ENCODE measurements at regions not wholly inside any gene's neighbourhood (a gene's known extent, or its start where the extent isn't known, plus 50 kb on each side); places are given as distances from the start of the nearest gene placed in this dataset.
"Not testable (repeated sequence)": the region's sequence is repeated elsewhere in the genome, so short reads cannot be mapped to it uniquely, and the experiment has no call there.

DNA sequence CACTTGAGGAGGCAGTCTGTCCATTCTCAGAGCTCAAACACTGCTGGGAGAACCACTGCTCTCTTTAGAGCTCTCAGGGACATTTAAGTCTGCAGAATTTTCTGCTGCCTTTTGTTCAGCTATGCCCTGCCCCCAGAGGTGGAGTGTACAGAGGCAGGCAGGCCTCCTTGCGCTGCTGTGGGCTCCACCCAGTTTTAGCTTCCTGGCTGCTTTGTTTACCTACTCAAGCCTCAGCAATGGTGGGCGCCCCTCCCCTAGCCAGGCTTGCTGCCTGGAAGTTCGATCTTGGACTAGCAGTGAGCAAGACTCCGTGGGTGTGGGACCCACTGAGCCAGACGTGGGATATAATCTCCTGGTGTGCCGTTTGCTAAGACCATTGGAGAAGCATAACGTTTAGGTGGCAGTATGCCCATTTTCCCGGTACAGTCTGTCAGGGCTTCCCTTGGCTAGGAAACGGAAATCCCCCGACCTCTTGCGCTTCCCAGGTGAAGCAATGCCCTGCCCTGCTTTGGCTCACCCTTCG, 271.6 kb upstream of the ZNF32 start:
- not testable (repeated sequence) for DNase-seq

DNA sequence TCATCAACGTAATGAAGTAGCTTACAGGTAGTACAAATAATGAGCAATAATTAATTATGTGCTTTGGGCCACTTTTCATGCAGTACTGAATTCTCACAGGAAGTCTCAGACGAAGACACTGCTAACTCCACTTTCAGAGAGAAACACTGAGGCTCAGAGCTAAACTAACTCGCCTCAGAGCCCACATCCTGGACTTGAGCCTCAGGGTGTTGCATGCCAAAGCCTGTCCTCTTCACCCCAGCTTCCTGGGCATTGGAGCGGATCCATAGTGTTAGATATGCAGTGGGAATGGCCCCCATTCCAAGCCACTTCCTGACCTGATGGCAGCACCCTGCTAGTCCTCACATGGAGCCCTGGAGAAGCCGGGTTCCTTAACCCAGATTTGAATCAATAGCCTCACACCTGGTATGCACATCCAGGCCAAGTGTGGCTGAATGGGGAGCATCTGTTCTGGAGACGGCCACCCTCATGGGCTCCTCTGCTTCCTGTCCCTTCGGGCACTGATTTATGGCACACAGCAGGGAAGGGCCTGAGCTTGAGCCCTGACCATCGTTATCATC, 265.1 kb upstream of the ZNF32 start:
- no peak for DNase-seq

DNA sequence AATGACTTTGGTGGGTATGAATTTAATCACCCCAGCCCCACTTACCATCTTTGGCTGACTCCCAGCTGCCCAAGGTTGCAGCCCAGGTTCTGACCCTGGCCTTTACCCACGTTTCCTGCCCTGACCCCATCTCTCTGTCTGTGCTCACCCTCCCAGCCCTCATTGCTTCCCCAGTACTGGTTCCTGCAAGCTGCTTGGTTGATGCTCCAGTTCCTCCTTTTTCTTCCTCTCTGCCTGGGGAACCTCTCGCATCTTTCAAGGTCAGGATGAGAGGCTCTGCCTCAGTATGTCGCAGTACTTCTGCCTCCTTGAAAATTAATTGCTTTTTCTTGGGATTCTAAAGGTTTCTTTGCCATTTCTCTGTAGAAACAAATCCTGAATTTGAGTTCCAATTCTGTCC, 263.8 kb upstream of the ZNF32 start:
- no peak for DNase-seq

DNA sequence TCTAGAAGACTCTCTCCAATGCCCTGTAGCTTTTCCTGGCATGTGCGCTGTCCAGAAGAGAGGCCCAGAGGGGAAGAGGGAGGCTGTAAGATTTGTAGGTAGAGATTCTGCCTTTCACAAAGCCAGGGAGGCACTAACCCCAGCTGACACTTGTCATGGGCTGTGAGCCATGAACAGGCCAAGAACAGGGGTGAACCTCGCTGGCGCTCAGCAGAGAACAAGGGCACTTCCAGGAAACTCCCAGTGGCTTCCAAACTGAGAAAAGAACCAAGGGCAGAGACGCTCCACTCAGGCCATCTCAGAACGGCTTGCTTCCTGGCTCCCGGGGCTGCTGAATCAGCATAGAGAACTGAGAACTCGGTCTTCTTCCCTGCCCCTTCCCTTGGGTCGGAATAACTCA, 257.8 kb upstream of the ZNF32 start:
- no peak for DNase-seq

DNA sequence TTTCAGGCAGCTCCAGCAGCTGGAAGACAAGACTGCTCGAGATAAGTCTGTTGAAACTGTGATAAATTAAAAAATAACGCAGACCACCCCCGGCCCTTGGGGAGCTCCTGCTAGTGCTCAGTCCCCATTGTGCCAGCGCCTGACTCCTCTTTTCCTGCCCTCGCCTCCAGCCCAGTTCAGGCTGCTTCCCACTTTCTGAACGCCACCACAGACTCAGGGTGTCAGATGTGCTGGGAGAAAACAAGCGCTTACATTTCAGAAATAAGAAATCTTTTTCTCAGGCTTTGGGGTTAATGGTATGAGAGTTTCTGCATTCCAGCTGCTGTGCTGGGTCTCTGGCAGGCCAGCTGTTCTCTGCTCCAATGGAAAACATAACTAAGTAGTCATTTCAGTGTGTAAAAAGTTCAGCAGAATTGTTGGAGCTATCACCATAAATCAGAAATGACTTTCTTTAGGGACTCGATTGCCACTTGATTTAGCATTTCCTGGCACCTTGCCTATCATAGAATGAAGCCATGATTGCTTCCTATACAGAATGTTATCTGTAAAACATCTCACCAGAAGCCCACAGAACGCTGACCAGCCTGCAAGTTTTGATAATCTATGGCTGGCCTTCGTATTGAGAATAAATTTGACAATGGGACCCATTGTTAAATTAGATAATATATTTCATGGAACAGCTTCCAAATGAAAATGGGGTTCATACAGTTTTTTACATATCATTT, 257.0 kb upstream of the ZNF32 start:
- DNase-seq = no peak

DNA sequence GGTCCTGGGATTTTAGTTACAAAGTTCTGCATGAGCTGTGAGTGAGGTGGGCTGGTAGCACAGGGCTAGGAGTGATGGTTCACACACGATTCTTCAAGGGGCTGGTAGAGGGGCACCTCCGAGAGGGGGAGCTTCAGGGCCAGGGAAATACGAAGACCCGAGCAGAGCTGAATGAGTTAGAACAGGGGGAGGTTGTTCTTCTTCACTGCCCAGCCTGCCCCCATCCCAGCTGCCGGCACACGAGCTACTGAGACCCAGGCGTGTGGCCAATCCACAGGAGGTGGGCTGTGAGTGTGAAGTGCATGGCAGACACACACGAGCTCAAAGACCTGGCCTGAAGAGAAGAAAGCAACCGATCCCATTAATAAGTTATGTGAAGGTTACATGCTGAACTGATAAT, 256.2 kb upstream of the ZNF32 start:
- DNase-seq = no peak

DNA sequence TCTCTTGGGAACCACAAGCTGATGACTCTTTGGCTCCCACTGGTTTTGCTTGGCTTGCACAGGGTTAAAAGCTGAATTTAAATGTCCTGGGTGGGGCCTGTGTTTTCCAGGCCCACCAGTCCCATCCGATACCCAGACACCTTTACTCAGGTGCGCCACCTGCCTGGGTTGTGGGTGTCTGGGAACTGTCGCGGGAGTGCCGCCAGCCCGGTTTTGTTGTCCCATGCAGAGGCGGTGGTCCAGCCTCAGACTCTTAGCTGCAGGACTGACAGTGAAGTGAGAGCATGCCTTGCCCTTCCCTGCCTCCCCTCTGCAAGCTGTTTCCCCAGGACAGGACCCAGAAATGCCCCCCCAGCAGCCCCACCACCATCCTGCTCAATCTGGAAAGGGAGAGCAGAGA, 255.6 kb upstream of the ZNF32 start:
- no peak for DNase-seq

DNA sequence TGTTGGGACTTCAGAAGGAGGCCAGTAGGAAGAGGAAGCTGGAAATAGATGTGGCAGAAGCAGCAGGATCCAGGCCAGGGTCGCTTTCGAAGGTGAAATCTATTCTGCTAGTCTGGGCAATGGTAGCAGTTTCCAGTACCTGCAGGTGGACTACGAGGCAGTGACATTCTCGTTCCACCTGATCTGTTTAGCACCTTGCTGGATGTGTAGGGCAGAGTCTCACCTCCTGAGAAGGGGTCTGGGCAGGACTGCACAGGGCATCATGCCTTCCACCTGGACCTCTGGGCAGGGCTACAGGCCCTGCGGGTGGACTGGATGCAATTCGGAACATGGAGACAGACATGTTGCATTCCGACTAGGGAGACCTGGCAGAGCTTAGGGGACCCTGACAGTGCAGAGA, 254.8 kb upstream of the ZNF32 start:
- no peak for DNase-seq

DNA sequence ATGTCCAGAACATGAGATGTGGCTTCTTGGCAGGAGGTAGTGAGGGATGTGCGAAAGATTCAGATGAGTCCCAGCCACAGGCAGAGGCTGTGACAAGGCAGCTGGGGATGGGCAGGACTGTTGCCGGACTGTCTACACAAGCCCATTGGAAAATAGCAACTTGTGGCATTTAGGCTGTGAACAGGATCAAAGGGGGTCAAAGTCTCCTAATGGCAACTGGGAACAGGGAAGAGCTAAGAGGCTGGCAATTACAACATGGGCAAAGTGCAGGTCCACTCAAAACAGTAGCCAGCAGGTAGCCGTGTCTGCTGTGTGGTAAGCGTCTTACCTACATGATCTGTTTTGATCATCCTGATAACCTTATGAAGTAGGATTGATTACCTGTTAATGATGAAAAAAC, 254.2 kb upstream of the ZNF32 start:
- DNase-seq = no peak

DNA sequence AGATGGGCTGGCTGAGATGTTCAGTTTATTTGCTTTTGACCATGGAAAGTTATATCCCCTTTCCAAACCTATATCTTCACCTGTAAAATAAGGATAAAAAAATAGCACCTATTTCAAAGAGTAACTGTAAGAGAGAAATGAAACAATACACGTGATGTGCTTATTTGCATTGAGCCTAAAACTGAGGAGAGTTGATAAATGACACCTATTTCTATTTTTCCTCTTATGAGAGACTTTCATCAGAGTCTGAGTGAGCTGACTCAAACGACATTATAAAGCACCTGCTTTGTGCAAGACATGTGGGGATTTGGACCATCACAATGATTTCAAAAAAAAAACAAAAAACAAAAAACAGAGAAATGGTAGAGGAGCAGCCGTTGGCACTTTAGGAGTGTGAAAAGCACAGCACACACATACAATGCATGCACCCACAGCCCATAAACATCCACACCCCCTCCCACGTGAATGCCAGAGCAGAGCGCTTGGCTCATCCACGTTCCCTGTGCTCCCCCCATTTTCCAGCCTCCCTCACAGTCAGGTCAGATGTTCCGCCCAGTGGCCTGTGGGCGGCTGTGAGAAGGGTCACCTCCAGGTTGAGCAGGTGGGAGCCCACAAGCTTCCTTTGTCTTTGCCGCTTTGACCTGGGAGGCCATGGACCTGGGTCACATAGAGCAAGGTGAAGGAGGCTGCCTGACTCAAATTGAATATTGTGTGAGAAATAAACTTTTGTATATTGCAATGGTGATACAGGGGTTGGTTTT, 253.2 kb upstream of the ZNF32 start:
- no peak for DNase-seq

DNA sequence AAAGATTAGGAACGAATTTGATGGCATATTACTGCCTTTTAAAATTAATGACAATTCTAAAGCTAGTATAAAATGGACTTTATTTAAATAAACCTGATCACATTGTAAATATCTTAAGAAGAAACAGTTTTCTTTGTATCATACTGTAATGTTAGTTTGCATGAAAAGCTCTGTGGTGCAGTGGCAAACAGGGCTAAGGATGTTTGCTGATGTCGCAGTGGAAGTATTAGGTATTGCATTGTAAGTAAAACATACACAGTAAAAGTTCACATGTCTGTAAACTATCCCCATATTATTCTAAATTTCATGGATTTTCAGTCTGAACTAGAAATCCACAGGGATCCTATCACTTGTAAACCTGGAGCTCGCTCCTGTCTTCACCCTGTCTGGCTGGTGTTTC, 252.6 kb upstream of the ZNF32 start:
- no peak for DNase-seq

DNA sequence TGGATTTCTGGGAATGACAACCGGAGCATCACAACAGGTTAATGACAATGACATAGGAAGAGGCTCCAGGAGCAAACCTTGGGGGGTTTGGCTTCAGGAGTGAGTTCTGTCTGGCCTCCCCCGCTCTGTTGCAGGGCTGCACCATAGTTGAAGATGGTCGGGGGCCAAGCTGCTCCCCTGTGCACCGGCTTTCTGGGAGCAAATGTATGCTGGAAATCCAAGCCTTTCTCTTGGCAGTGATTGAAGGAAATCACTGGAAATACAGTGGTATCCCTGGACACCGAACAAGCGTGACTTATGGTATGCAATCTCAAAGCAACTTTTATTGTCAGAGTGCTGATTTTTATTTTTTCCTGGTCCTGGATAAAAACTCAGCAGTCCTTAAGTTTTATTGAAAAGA, 251.9 kb upstream of the ZNF32 start:
- no peak for DNase-seq

DNA sequence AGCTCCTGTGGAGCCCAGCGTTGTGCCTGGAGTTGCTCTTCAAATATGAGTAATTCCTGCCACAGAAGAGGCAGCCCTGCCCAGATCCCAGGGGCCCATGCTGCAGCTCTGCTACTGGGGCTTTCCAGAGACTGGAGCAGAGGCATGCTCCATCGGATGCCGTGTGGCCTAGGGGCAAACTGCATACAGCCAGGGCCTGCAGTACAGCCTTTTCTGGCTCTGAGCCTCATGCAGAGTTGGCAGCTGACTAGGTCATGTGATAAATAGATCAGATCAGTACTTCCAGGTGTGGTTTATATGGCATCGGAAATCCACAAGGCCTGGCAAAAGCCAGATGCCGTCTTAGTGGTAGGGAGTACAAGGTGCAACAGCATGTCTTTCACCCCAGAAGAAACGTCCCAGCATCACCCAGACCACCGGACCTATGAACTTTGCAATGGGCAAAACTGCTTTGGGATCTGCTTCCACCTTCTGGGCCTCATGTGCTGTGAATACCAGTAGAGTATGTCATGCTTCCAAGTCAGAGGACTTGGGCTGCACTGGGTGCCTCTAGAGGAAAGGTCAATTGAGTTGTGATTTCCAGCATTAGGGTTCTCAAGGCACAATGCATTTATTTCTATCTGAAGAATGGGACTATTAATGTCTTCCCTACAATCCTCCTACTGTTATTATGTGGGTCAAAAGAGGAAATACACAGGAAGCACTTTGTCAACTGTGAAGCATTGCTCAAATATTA, 250.7 kb upstream of the ZNF32 start:
- DNase-seq = no peak

DNA sequence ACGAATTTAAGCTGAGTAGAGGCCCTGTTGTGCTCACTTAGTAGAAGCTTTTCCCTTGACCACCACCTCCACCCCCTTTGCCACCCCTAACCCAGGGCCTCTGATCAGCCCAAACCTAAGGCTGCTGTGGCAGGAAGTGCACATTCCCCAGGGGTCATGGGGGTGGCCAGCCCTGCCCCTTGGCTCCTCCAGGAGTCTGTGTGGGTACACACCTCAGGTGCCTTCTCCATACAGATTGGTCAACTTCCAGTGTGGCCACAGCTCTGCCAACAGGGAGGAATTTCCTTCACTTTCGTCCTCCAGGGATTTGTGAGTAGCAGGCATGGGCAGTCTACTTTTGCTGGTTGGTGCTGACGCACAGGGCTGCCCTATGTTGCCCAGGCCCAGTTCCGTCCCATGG, 249.9 kb upstream of the ZNF32 start:
- no peak for DNase-seq

DNA sequence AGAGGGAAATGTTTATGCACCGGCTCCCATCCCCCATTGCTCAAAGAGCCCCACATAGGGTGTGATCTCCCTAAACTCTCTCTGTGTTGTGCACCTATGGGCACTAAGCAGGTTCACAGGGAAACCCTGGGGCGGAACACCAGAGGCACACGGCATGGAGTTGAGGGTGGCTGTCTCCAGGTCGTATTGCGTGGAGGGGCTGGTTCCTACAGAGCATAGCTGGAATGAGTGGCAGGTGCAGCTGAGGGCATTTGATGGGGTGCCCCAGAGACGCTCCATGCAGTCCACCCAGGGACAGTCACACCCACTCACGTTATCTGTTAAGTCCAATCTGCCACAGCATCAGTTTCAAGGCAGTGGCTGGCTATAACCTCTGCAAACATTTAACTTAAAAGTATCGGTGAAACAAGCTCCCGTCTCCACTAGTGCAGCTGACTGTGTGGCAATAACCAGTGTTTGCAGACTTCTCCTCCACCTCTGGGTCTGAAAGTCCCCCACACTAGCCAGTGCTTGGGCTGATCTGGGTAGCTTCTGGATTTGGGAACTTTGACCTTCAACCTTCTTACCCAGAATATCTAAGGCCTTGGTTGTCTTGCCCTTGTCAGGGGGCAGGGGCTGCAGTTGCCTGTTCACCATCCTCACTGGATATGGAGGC, 249.2 kb upstream of the ZNF32 start:
- no peak for DNase-seq

DNA sequence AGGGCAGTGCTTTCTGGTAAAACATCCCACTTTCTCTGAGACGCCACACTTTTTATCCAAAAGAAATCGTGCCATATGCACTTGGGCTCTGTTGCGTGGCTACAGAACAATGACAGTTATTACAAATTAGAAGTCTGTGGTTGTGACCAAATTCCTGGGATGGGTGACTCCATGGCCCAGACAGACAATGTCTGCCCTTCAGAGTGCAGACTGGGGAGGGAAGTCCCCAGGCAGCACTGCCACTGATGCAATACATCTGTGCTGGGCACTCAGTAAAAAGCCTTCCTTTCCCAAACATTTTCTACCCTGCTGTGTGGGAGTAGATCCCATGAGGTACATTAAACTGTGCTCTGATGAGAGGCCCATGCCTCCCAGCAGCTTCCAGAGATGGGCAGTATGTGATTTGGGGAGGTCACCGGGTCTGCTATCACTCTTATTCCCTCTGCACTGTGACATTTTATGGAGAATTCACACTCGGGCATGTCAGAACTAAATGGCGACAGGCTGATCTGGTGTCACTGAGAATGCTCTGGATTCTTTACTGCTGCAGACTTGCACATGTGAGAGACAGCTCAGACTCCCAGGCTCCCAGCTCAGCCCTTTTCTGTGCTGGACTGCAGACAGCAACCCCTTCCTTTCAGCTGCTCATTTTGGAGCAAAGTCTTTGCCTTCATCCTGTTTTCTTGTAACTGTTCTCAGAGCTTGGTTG, 243.5 kb upstream of the ZNF32 start:
- DNase-seq = no peak

DNA sequence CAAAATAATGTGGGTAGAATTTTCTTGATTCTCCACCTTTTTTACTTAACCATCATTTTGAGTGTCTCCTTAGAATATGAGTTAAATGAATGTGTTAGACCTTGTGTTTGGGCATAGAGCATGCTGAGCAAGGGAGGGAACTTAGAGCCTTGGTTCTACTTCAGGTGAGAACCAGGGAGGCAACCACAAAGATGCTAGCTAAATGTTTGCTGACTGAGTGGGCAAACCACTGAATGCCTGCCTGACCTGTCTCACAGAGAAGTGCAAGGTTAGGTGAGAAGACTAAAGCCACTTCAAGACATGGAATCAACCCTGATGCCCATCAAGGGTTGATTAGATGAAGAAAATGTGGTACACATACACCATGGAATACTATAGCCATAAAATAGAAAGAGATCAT, 242.6 kb upstream of the ZNF32 start:
- no peak for DNase-seq

DNA sequence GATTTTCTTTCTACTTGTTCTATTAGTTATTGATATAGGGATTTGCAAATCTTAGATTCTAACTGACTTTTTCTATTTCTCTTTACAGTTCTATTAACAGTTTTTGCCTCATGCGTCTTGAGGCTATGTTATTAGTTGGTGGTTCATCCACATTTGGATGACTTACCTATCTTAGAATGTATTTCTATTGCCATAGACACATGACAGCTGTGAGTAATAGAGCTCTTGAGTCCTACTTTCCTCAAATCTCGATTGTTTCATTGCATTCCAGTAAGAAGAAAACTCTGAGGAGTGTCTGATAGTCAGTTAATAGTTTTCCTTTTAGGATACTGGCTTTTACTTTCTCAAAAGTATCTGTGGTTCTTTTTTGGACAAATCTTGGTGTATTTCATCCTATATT, 241.4 kb upstream of the ZNF32 start:
- DNase-seq = no peak

DNA sequence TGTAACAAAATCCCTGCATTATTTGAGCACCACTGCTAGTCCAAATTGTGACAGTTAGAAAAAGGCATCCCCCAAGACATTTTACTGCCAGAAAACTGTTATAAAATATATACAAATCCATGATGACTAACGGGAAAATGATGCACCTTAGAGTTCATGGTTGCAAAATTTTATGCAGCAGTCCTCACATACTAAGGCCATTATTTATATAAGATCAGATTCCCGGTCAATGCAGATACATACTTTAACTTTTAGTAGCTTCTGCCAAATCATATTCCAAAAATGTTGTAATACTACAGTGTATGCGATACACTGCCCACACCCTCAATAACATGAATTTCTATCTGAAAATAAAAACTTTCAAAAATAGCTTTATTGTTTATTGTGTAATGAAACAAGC, 239.9 kb upstream of the ZNF32 start:
- no peak for DNase-seq

DNA sequence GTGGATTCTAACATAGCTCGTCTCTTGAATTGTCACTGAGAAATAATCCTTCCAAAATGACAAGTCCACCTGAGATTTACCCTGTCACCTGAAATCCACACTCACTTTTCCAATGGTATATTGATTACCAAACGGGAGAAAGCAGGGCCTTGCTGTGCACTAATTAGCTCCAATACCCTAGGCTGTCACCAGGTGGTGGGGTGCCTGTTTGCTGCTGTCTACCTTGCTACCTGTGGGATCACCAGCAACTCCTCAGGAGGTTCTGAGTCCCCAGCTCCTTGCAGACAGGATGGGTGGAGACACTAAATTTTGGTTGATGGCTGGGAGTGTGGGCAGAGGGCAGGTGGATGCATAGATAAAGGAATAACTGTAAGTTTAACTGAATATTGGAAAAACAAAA, 237.2 kb upstream of the ZNF32 start:
- DNase-seq = no peak

DNA sequence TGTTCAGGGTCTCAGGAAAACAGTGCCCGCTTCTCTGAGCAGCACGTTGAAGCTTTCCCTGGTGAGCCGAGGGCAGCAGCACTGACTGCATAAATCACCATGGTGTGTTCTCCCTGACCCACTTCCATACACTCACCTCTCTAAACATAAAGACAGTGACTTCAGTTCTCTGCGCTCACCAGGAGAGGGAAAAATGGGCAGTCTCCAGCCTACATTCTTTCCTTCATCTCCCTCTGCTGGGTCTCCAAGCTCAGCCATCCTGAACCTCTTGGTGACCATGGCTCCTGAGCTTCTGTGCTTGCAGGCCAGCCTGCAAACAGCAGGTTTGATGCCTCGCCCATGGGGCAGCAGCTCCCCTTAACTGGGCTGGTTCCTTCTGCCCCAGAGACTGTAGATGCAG, 236.6 kb upstream of the ZNF32 start:
- DNase-seq = no peak

DNA sequence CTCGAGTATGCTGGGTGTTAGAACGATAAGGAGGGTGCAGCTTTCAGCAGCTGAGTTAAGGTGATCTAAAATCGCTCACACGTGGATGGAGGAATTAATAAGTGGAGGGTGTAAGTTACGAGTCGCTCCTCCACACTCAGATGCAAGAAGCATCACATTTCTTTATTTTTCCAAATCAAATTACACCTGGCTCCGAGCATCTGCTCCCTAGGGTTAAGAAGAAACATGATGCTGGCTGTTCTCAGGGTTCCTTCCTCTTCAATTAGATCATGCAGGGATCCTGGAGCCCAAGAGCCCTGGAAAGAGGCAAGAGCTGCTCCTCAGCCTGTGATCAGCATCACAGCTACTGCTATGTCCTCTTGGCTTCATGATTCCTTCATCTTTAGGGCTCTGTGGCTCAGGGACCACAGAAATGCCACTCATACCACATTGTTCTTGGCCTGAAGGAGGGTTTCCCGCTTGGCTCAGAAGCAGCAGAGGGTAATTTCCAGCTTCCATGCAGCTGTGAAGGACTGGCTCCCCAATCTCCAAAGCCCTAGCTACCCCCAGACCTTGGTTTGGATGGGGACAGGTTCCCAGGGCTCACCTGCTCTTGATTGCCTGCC, 235.9 kb upstream of the ZNF32 start:
- DNase-seq = no peak
